ENCODE measurements at regions not wholly inside any gene's neighbourhood (a gene's known extent, or its start where the extent isn't known, plus 50 kb on each side); places are given as distances from the start of the nearest gene placed in this dataset.

DNA sequence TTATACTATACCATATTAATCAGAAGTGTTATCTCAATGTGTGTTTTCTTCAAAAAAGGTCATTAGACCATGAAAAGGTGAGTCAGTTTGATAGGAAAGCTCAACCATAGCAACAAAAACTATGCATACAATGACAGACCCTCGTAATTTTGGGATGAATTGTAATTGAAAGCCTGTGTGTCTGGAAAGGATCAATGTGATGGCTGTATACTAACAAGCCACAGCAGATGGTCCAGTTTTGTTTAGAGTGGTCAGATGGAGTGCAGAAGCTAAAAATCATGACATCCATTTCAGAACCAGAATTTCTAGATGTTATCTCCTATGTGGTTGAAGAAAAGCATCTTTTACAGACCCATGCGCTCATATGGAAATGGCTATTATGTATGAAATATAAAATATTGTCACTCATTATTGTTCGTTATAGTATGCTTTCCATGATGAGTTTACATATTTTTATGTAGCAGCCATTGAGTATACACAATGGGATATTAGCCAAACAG is 88.3 kb upstream of the CNTNAP2 start:
- no CpG with 5 or more reads among the region's 3 CpGs for WGBS (ENCODE audit: insufficient coverage)
- Mint-ChIP-seq H3K9me3 (peaks cover 0 to 13% (median 6%) of the 10 kb centered on the region in 7 donors), H3K27ac (no peak overlapping the region), H3K4me3 (no peak overlapping the region), H3K4me1 (no peaks in the 10 kb centered on the region), H3K36me3 (no peaks in the 10 kb centered on the region), H3K27me3 (ENCODE audit: low read depth in 3 of 3) (no peaks in the 10 kb centered on the region)
- H3K36me3 ChIP-seq (replicated peaks in 1 of 2; ENCODE audit: control insufficient read depth in 1 of 2, insufficient read depth in 2 of 2, low read length in 2 of 2), result no peaks in the 10 kb centered on the region
- H4K20me1 ChIP-seq (ENCODE audit: insufficient read depth, low read length), result no peaks in the 10 kb centered on the region
- H3K27ac ChIP-seq (ENCODE audit: low read depth in 1 of 2, low read length in 2 of 2), result no peak overlapping the region
- no peaks in the 10 kb centered on the region for H3K79me2 ChIP-seq (ENCODE audit: insufficient read depth, low read length)
- H3K9ac ChIP-seq (ENCODE audit: insufficient read depth, low read length, poor library complexity, severe bottlenecking), result no peak overlapping the region
- H3K4me2 ChIP-seq (replicated peaks; ENCODE audit: extremely low read depth, low read length, poor library complexity, severe bottlenecking), result no peak overlapping the region
- no peaks in the 10 kb centered on the region for H3K27me3 ChIP-seq (ENCODE audit: control insufficient read depth in 2 of 2, insufficient read depth in 2 of 2, low read length in 2 of 2)
- DNase-seq, result no peak
- H3K9me3 ChIP-seq (replicated peaks in 1 of 2; ENCODE audit: control insufficient read depth in 1 of 2, insufficient read depth in 1 of 2, low read length in 2 of 2), result peaks cover 8 to 12% of the 10 kb centered on the region in 2 donors
- H3K4me1 ChIP-seq (ENCODE audit: control insufficient read depth in 1 of 2, insufficient read depth in 2 of 2, low read length in 2 of 2), result no peaks in the 10 kb centered on the region
- intact Hi-C loops (cut with micrococcal nuclease), result no loop called here
- no peak for TF ChIP-seq CTCF (IDR thresholded peaks at IDR 0.05)
- H2AFZ ChIP-seq (ENCODE audit: insufficient read depth, low read depth, low read length, poor library complexity, severe bottlenecking), result no peak overlapping the region
- H3K4me3 ChIP-seq (replicated peaks in 1 of 3; ENCODE audit: low read depth in 2 of 3, low read length in 3 of 3), result no peak overlapping the region

- Histone ChIP-seq H3K27me3 (ENCODE audit: control insufficient read depth in 2 of 2, insufficient read depth in 2 of 2, low read length in 2 of 2) (no peaks in the 10 kb centered on the region), H4K20me1 (ENCODE audit: insufficient read depth, low read length) (no peaks in the 10 kb centered on the region), H3K9ac (ENCODE audit: insufficient read depth, low read length, poor library complexity, severe bottlenecking) (no peak overlapping the region), H3K9me3 (replicated peaks in 1 of 2; ENCODE audit: control insufficient read depth in 1 of 2, insufficient read depth in 1 of 2, low read length in 2 of 2) (peaks cover 4 to 12% of the 10 kb centered on the region in 2 donors), H3K4me3 (replicated peaks in 1 of 3; ENCODE audit: low read depth in 2 of 3, low read length in 3 of 3) (no peak overlapping the region), H3K36me3 (replicated peaks in 1 of 2; ENCODE audit: control insufficient read depth in 1 of 2, insufficient read depth in 2 of 2, low read length in 2 of 2) (no peaks in the 10 kb centered on the region), H3K4me1 (ENCODE audit: control insufficient read depth in 1 of 2, insufficient read depth in 2 of 2, low read length in 2 of 2) (no peaks in the 10 kb centered on the region), H2AFZ (ENCODE audit: insufficient read depth, low read depth, low read length, poor library complexity, severe bottlenecking) (no peak overlapping the region), H3K27ac (ENCODE audit: low read depth in 1 of 2, low read length in 2 of 2) (no peak overlapping the region), H3K79me2 (ENCODE audit: insufficient read depth, low read length) (no peaks in the 10 kb centered on the region), H3K4me2 (replicated peaks; ENCODE audit: extremely low read depth, low read length, poor library complexity, severe bottlenecking) (no peak overlapping the region)
- Mint-ChIP-seq H3K27me3 (ENCODE audit: low read depth in 3 of 3) (no peaks in the 10 kb centered on the region), H3K36me3 (no peaks in the 10 kb centered on the region), H3K27ac (no peak overlapping the region), H3K4me3 (no peak overlapping the region), H3K9me3 (peaks cover 0 to 11% (median 6%) of the 10 kb centered on the region in 7 donors), H3K4me1 (no peaks in the 10 kb centered on the region)
- DNase-seq, result no peak
- no peak for TF ChIP-seq CTCF (IDR thresholded peaks at IDR 0.05)
- intact Hi-C loops (cut with micrococcal nuclease), result no loop called here
Measured at GRCh38 chr7:146027243-146027642, 89.4 kb upstream of the CNTNAP2 start.
